Astrocyte (in vitro differentiated cells and primary cell): ENCODE measurements at regions not wholly inside any gene's neighbourhood (a gene's known extent, or its start where the extent isn't known, plus 50 kb on each side); places are given as distances from the start of the nearest gene placed in this dataset.

Source experiments
- DNase-seq: peaks from one replicate; pipeline ENCODE4 v3.0.0-alpha.2; 2010; ENCODE audit warnings: low read depth
- FAIRE-seq: peaks from 2 replicates; lab custom pipeline; 2011; peaks lifted over from hg19 to GRCh38; lab: Jason Lieb, UNC
- H2AFZ ChIP-seq: 2 replicates; pipeline ENCODE4 v1.6.0; 2012; ENCODE audit warnings: low read depth, low read length, inconsistent platforms
- H3K27ac ChIP-seq: 2 replicates; pipeline ENCODE4 v1.5.1; 2011; ENCODE audit warnings: low read depth, low read length, inconsistent platforms
- H3K27me3 ChIP-seq: 2 replicates; pipeline ENCODE4 v1.6.0; 2011; ENCODE audit warnings: low read length, inconsistent platforms; ENCODE audit not compliant: insufficient read depth
- H3K36me3 ChIP-seq: 2 replicates; pipeline ENCODE4 v1.5.1; 2011; ENCODE audit warnings: low read length, inconsistent platforms; ENCODE audit not compliant: insufficient read depth
- H3K4me1 ChIP-seq: 2 replicates; pipeline ENCODE4 v1.5.1; 2011; ENCODE audit warnings: low read length, inconsistent platforms; ENCODE audit not compliant: insufficient read depth
- H3K4me2 ChIP-seq: 2 replicates; pipeline ENCODE4 v1.6.0; 2012; ENCODE audit warnings: low read length, inconsistent platforms
- H3K4me3 ChIP-seq: 2 replicates; pipeline ENCODE4 v1.5.1; 2011; ENCODE audit warnings: low read depth, mild to moderate bottlenecking, low read length, inconsistent platforms; ENCODE audit not compliant: insufficient read depth
- H3K79me2 ChIP-seq: 2 replicates; pipeline ENCODE4 v1.6.0; 2012; ENCODE audit warnings: mild to moderate bottlenecking, low read length, inconsistent platforms; ENCODE audit not compliant: insufficient read depth
- H3K9ac ChIP-seq: 2 replicates; pipeline ENCODE4 v1.6.0; 2012; ENCODE audit warnings: mild to moderate bottlenecking, low read length, inconsistent platforms
- H3K9me3 ChIP-seq: 2 replicates; pipeline ENCODE4 v1.5.1; 2012; ENCODE audit warnings: low read depth, mild to moderate bottlenecking, low read length, inconsistent platforms; ENCODE audit not compliant: insufficient read depth
- H4K20me1 ChIP-seq: 2 replicates; pipeline ENCODE4 v1.6.0; 2012; ENCODE audit warnings: low read length, inconsistent platforms; ENCODE audit not compliant: insufficient read depth
- H3K27ac Mint-ChIP-seq: one replicate; pipeline ENCODE4 v1.8.0; 2021; ENCODE audit warnings: mild to moderate bottlenecking, mixed read lengths; ENCODE audit not compliant: unreplicated experiment
- H3K27me3 Mint-ChIP-seq: one replicate; pipeline ENCODE4 v1.8.0; 2021; ENCODE audit warnings: low read depth, mixed read lengths; ENCODE audit not compliant: unreplicated experiment
- H3K36me3 Mint-ChIP-seq: one replicate; pipeline ENCODE4 v1.8.0; 2021; ENCODE audit warnings: low read depth, mixed read lengths; ENCODE audit not compliant: unreplicated experiment
- H3K4me1 Mint-ChIP-seq: one replicate; pipeline ENCODE4 v1.8.0; 2021; ENCODE audit warnings: low read depth, mixed read lengths; ENCODE audit not compliant: unreplicated experiment
- H3K4me3 Mint-ChIP-seq: one replicate; pipeline ENCODE4 v1.8.0; 2021; ENCODE audit warnings: mild to moderate bottlenecking, moderate library complexity, mixed read lengths; ENCODE audit not compliant: unreplicated experiment
- H3K9me3 Mint-ChIP-seq: one replicate; pipeline ENCODE4 v1.8.0; 2021; ENCODE audit warnings: mild to moderate bottlenecking, mixed read lengths; ENCODE audit not compliant: unreplicated experiment
- CTCF ChIP-seq: IDR thresholded peaks from 2 replicates; pipeline ENCODE4 v1.5.1; 2011; ENCODE audit warnings: low read depth, mild to moderate bottlenecking, inconsistent platforms, low read length, moderate library complexity; ENCODE audit not compliant: insufficient read depth
- EZH2 ChIP-seq: IDR thresholded peaks from 2 replicates; pipeline ENCODE4 v1.6.1; 2012; ENCODE audit warnings: mild to moderate bottlenecking, low read length, inconsistent platforms; ENCODE audit not compliant: insufficient read depth

GRCh38 chr5:118520771-118521415 is 467.5 kb downstream of the DTWD2 start:
- Histone ChIP-seq H3K9me3 (no peaks in the 10 kb centered on the region), H3K4me3 (no peak overlapping the region), H3K9ac (no peak overlapping the region), H3K36me3 (no peaks in the 10 kb centered on the region), H3K27me3 (no peaks in the 10 kb centered on the region), H3K27ac (no peak overlapping the region), H2AFZ (no peak overlapping the region), H3K4me1 (no peaks in the 10 kb centered on the region), H3K4me2 (no peak overlapping the region), H4K20me1 (no peaks in the 10 kb centered on the region), H3K79me2 (no peaks in the 10 kb centered on the region)
- Mint-ChIP-seq H3K27me3 (peaks cover 3% of the 10 kb centered on the region), H3K36me3 (no peaks in the 10 kb centered on the region), H3K9me3 (no peaks in the 10 kb centered on the region), H3K27ac (no peak overlapping the region), H3K4me3 (no peak overlapping the region), H3K4me1 (no peaks in the 10 kb centered on the region)
- FAIRE-seq (no peak), DNase-seq (no peak)
- TF ChIP-seq CTCF, result no peak
- TF ChIP-seq EZH2, result no peak

- Histone ChIP-seq H3K9me3 (no peaks in the 10 kb centered on the region), H3K4me3 (no peak overlapping the region), H3K79me2 (no peaks in the 10 kb centered on the region), H3K4me1 (no peaks in the 10 kb centered on the region), H3K4me2 (no peak overlapping the region), H4K20me1 (no peaks in the 10 kb centered on the region), H3K27me3 (no peaks in the 10 kb centered on the region), H3K9ac (no peak overlapping the region), H3K27ac (no peak overlapping the region), H2AFZ (no peak overlapping the region), H3K36me3 (no peaks in the 10 kb centered on the region)
- Mint-ChIP-seq H3K4me3 (no peak overlapping the region), H3K27ac (no peak overlapping the region), H3K27me3 (peaks cover 3% of the 10 kb centered on the region), H3K4me1 (no peaks in the 10 kb centered on the region), H3K36me3 (no peaks in the 10 kb centered on the region), H3K9me3 (no peaks in the 10 kb centered on the region)
- DNase-seq, result no peak
- TF ChIP-seq CTCF (no peak), EZH2 (no peak)
- FAIRE-seq, result no peak
These were observed 468.9 kb downstream of the DTWD2 start for GRCh38 chr5:118519466-118519865.

GRCh38 chr5:118518720-118519119 is 469.6 kb downstream of the DTWD2 start:
- no peaks in the 10 kb centered on the region for H3K9me3 ChIP-seq
- Mint-ChIP-seq H3K4me3 (no peak overlapping the region), H3K9me3 (no peaks in the 10 kb centered on the region), H3K27me3 (peaks cover 3% of the 10 kb centered on the region), H3K36me3 (no peaks in the 10 kb centered on the region), H3K4me1 (no peaks in the 10 kb centered on the region), H3K27ac (no peak overlapping the region)
- H3K36me3 ChIP-seq, result no peaks in the 10 kb centered on the region
- no peaks in the 10 kb centered on the region for H4K20me1 ChIP-seq
- no peak overlapping the region for H3K4me3 ChIP-seq
- H2AFZ ChIP-seq, result no peak overlapping the region
- DNase-seq (no peak), FAIRE-seq (no peak)
- no peak overlapping the region for H3K27ac ChIP-seq
- H3K4me1 ChIP-seq, result no peaks in the 10 kb centered on the region
- H3K4me2 ChIP-seq, result no peak overlapping the region
- TF ChIP-seq CTCF, result no peak
- no peak for TF ChIP-seq EZH2
- no peaks in the 10 kb centered on the region for H3K27me3 ChIP-seq
- no peak overlapping the region for H3K9ac ChIP-seq
- H3K79me2 ChIP-seq, result no peaks in the 10 kb centered on the region
